OCI-LY7 (cell line): ENCODE measurements at regions not wholly inside any gene's neighbourhood (a gene's known extent, or its start where the extent isn't known, plus 50 kb on each side); places are given as distances from the start of the nearest gene placed in this dataset.

Experiments used
- EZH2phosphoT487 ChIP-seq: fragments of 200-600 bp; sonication (generic); IDR thresholded peaks from 2 replicates; pipeline ENCODE4 v1.6.1; 2018; ENCODE audit warnings: low read depth, borderline replicate concordance, mild to moderate bottlenecking, mixed run types, antibody characterized with exemption, low read length, moderate library complexity, mixed read lengths
- TF ChIP-seq, protein P1 (sequence below): fragments of 200-600 bp; sonication (generic); conservative IDR thresholded peaks from 2 replicates; pipeline ENCODE4 v1.5.1; 2014; ENCODE audit warnings: mild to moderate bottlenecking, antibody characterized with exemption, low read length, moderate library complexity, mixed read lengths

DNA sequence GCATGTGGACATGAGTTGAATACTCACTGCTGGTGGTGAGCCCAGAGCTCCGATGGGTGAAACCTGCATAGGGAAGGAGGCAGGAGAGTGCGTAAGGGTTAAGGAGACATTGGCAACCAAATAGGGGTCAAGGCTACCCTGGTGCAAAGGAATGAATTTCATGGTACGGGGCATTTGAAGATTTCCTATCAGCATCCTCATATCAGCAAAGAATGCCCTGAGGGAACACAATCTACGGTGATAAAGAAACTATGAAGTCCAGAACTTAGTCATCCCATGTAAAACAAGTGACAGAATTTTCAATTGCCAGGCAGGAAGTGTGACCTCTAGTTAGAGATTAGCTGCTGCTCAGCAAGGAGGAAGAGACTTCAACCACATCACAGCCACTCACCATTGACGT lies 64.9 kb downstream of the MBD3L1 start:
- TF ChIP-seq, protein P1, sequence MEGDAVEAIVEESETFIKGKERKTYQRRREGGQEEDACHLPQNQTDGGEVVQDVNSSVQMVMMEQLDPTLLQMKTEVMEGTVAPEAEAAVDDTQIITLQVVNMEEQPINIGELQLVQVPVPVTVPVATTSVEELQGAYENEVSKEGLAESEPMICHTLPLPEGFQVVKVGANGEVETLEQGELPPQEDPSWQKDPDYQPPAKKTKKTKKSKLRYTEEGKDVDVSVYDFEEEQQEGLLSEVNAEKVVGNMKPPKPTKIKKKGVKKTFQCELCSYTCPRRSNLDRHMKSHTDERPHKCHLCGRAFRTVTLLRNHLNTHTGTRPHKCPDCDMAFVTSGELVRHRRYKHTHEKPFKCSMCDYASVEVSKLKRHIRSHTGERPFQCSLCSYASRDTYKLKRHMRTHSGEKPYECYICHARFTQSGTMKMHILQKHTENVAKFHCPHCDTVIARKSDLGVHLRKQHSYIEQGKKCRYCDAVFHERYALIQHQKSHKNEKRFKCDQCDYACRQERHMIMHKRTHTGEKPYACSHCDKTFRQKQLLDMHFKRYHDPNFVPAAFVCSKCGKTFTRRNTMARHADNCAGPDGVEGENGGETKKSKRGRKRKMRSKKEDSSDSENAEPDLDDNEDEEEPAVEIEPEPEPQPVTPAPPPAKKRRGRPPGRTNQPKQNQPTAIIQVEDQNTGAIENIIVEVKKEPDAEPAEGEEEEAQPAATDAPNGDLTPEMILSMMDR = no peak
- no peak for TF ChIP-seq EZH2phosphoT487
